Tibial artery (tissue), 4 donors: ENCODE measurements at regions not wholly inside any gene's neighbourhood (a gene's known extent, or its start where the extent isn't known, plus 50 kb on each side); places are given as distances from the start of the nearest gene placed in this dataset.

Source experiments
- DNase-seq, 2 donors: peaks; one replicate each; pipeline ENCODE4 v3.0.0-alpha.2; 2019
- H3K27ac ChIP-seq, 2 donors: fragments of 200-600 bp; sonication (generic) in 1 of 2; 1 replicate in 1 of 2; 2 replicates in 1 of 2; pipeline ENCODE4 v1.5.1; 2018 to 2019; ENCODE audit warnings: mild to moderate bottlenecking in 1 of 2
- H3K27me3 ChIP-seq, 2 donors: fragments of 200-600 bp; sonication (generic) in 1 of 2; one replicate each; pipeline versions ENCODE4 v1.5.1 to v1.6.0; 2016 to 2019
- H3K36me3 ChIP-seq, 3 donors: fragments of 200-600 bp; sonication (generic) in 2 of 3; one replicate each; pipeline ENCODE4 v1.5.1; 2016 to 2019; ENCODE audit warnings: mild to moderate bottlenecking in 2 of 3
- H3K4me1 ChIP-seq, 4 donors: fragments of 200-600 bp; sonication (generic) in 2 of 4; 1 replicate in 3 of 4; 2 replicates in 1 of 4; pipeline ENCODE4 v1.5.1; 2016 to 2019
- H3K4me3 ChIP-seq, 2 donors: fragments of 200-600 bp; sonication (generic) in 1 of 2; 1 replicate in 1 of 2; 2 replicates in 1 of 2; pipeline ENCODE4 v1.5.1; 2018 to 2019; ENCODE audit warnings: mild to moderate bottlenecking in 2 of 2
- H3K9me3 ChIP-seq, 3 donors: fragments of 200-600 bp; sonication (generic) in 1 of 3; one replicate each; pipeline ENCODE4 v1.5.1; 2016 to 2019
- CTCF ChIP-seq, 2 experiments: fragments of 200-600 bp in 1 of 2; fragments of 450-650 bp in 1 of 2; IDR thresholded peaks; one replicate each; pipeline ENCODE4 v1.5.1; 2017 to 2019; ENCODE audit warnings: antibody characterized with exemption in 2 of 2, mild to moderate bottlenecking in 1 of 2, moderate library complexity in 1 of 2
- intact Hi-C: fragments of 100-400 bp; cut with DNase I; formaldehyde crosslinking; loops from one replicate; pipeline ENCODE4 v1.15.0; 2023; ENCODE audit warnings: low total_unique reads

GRCh38 chr16:73739049-73739769, 557.4 kb upstream of the PSMD7 start:
- Histone ChIP-seq H3K36me3 (no peaks in the 10 kb centered on the region), H3K4me1 (no peaks in the 10 kb centered on the region), H3K9me3 (no peaks in the 10 kb centered on the region), H3K27ac (no peak overlapping the region), H3K27me3 (no peaks in the 10 kb centered on the region), H3K4me3 (no peak overlapping the region)
- no peak for DNase-seq
- intact Hi-C loops, result no loop called here
- no peak for TF ChIP-seq CTCF (IDR thresholded peaks at IDR 0.05)

- no peak overlapping the region for H3K4me3 ChIP-seq
- no peaks in the 10 kb centered on the region for H3K9me3 ChIP-seq
- no peaks in the 10 kb centered on the region for H3K4me1 ChIP-seq
- intact Hi-C loops, result no loop called here
- no peaks in the 10 kb centered on the region for H3K36me3 ChIP-seq
- DNase-seq, result no peak
- TF ChIP-seq CTCF (IDR thresholded peaks at IDR 0.05), result no peak
- H3K27me3 ChIP-seq, result no peaks in the 10 kb centered on the region
- no peak overlapping the region for H3K27ac ChIP-seq
Observed at GRCh38 chr16:73738266-73738665, 558.3 kb upstream of the PSMD7 start.

- H3K4me3 ChIP-seq, result no peak overlapping the region
- H3K4me1 ChIP-seq, result no peaks in the 10 kb centered on the region
- H3K9me3 ChIP-seq, result no peaks in the 10 kb centered on the region
- H3K36me3 ChIP-seq, result no peaks in the 10 kb centered on the region
- intact Hi-C loops, result no loop called here
- no peak for DNase-seq
- no peaks in the 10 kb centered on the region for H3K27me3 ChIP-seq
- no peak overlapping the region for H3K27ac ChIP-seq
- no peak for TF ChIP-seq CTCF (IDR thresholded peaks at IDR 0.05)
Observed at GRCh38 chr16:73737637-73738036, 559.0 kb upstream of the PSMD7 start.

GRCh38 chr16:73735954-73736353, 560.7 kb upstream of the PSMD7 start:
- Histone ChIP-seq H3K9me3 (no peaks in the 10 kb centered on the region), H3K27me3 (no peaks in the 10 kb centered on the region), H3K4me1 (no peaks in the 10 kb centered on the region), H3K36me3 (no peaks in the 10 kb centered on the region), H3K27ac (no peak overlapping the region), H3K4me3 (no peak overlapping the region)
- no peak for DNase-seq
- no peak for TF ChIP-seq CTCF (IDR thresholded peaks at IDR 0.05)
- intact Hi-C loops, result no loop called here

- DNase-seq, result no peak
- Histone ChIP-seq H3K27ac (no peak overlapping the region), H3K4me3 (no peak overlapping the region), H3K4me1 (no peaks in the 10 kb centered on the region), H3K27me3 (no peaks in the 10 kb centered on the region), H3K36me3 (no peaks in the 10 kb centered on the region), H3K9me3 (no peaks in the 10 kb centered on the region)
- TF ChIP-seq CTCF (IDR thresholded peaks at IDR 0.05), result no peak
- intact Hi-C loops, result no loop called here
Observed at GRCh38 chr16:73735018-73735417, 561.6 kb upstream of the PSMD7 start.

GRCh38 chr16:73732681-73733080, 563.9 kb upstream of the PSMD7 start:
- Histone ChIP-seq H3K27ac (no peak overlapping the region), H3K27me3 (no peaks in the 10 kb centered on the region), H3K36me3 (no peaks in the 10 kb centered on the region), H3K4me1 (no peaks in the 10 kb centered on the region), H3K9me3 (no peaks in the 10 kb centered on the region), H3K4me3 (no peak overlapping the region)
- TF ChIP-seq CTCF (IDR thresholded peaks at IDR 0.05), result no peak
- intact Hi-C loops, result no loop called here
- no peak for DNase-seq
